ENCODE measurements at regions not wholly inside any gene's neighbourhood (a gene's known extent, or its start where the extent isn't known, plus 50 kb on each side); places are given as distances from the start of the nearest gene placed in this dataset.

GRCh38 chrX:98795636-98796035 is 1614.4 kb downstream of the PCDH19 start:
- Histone ChIP-seq H3K9me3 (replicated peaks; ENCODE audit: control insufficient read depth, insufficient read depth, low read length) (no peaks in the 10 kb centered on the region), H3K36me3 (ENCODE audit: control insufficient read depth in 2 of 2, insufficient read depth in 2 of 2, low read length in 1 of 2) (no peaks in the 10 kb centered on the region), H3K27me3 (replicated peaks in 1 of 2; ENCODE audit: control insufficient read depth in 2 of 2, insufficient read depth in 2 of 2, low read length in 1 of 2) (no peaks in the 10 kb centered on the region), H3K4me2 (ENCODE audit: control insufficient read depth, insufficient read depth) (no peak overlapping the region), H4K20me1 (ENCODE audit: control insufficient read depth, insufficient read depth) (no peaks in the 10 kb centered on the region), H3K4me3 (no peak overlapping the region), H3K4me1 (ENCODE audit: control insufficient read depth, insufficient read depth, low read length) (no peaks in the 10 kb centered on the region), H3K9ac (ENCODE audit: control insufficient read depth, insufficient read depth, low read length) (no peak overlapping the region), H3K79me2 (ENCODE audit: control insufficient read depth, insufficient read depth, low read length) (no peaks in the 10 kb centered on the region), H3K27ac (ENCODE audit: control insufficient read depth, insufficient read depth) (no peak overlapping the region), H2AFZ (ENCODE audit: control insufficient read depth, low read depth, low read length) (no peak overlapping the region)
- 18% methylated on average over 3 of the region's 3 CpGs for WGBS (ENCODE audit: insufficient coverage, insufficient replicate concordance, low lambda C conversion rate, missing lambda C conversion rate)
- in situ Hi-C loops (cut with MboI) (no loop called here), intact Hi-C loops (cut with micrococcal nuclease; ENCODE audit: unreplicated experiment) (no loop called here)
- no peak for DNase-seq (ENCODE audit: low read depth, low spot score)
- SMC1A ChIA-PET (ENCODE audit: uncharacterized antibody, unreplicated experiment) = no interaction called here
- no peak for FAIRE-seq
- no peak for TF ChIP-seq CHD1 (IDR thresholded peaks at IDR 0.05; ENCODE audit: low read depth, low read length)
- TF ChIP-seq HDGF (IDR thresholded peaks at IDR 0.05) = no peak
- TF ChIP-seq ZBTB11 (CRISPR knock-in tag; IDR thresholded peaks at IDR 0.05) = no peak
- TF ChIP-seq RAD21 (IDR thresholded peaks at IDR 0.05; ENCODE audit: insufficient read depth, low read depth, low read length) = no peak
- no peak for TF ChIP-seq POLR2AphosphoS2 (IDR thresholded peaks at IDR 0.05; ENCODE audit: low read depth, low read length)
- no peak for TF ChIP-seq RELA (IDR thresholded peaks at IDR 0.05; ENCODE audit: borderline replicate concordance, partially characterized antibody)
- no peak for TF ChIP-seq CEBPB (IDR thresholded peaks at IDR 0.05; ENCODE audit: borderline replicate concordance in 1 of 2, low read depth in 2 of 2, low read length in 2 of 2)
- no peak for TF ChIP-seq EP300 (IDR thresholded peaks at IDR 0.05; ENCODE audit: borderline replicate concordance in 1 of 2, control insufficient read depth in 1 of 2, low read depth in 2 of 2, low read length in 2 of 2)
- TF ChIP-seq NKRF (conservative IDR thresholded peaks at IDR 0.05) = no peak
- BruUV-seq (replicated peaks) = no TSS peak
- no peak for ATAC-seq
- CTCF ChIA-PET = no interaction called here
- RAD21 ChIA-PET (ENCODE audit: unreplicated experiment) = no interaction called here
- POLR2A ChIA-PET = interaction anchor here (0.5 kb wide), 1 partner anchor 8 kb away, joined by 4 read pairs; no protein-coding TSS in a partner anchor

Data from GM12878 (cell line).